GM23338 (cell line): ENCODE measurements at regions not wholly inside any gene's neighbourhood (a gene's known extent, or its start where the extent isn't known, plus 50 kb on each side); places are given as distances from the start of the nearest gene placed in this dataset.

Experiments used
- EZH2 ChIP-seq: fragments of 200-600 bp; sonication (generic); IDR thresholded peaks from one replicate; pipeline ENCODE4 v1.8.0; 2017; ENCODE audit warnings: antibody characterized with exemption, mild to moderate bottlenecking, low read depth; ENCODE audit not compliant: unreplicated experiment
- EZH2phosphoT487 ChIP-seq: fragments of 200-600 bp; sonication (generic); IDR thresholded peaks from one replicate; pipeline ENCODE4 v1.8.1; 2018; ENCODE audit warnings: antibody characterized with exemption; ENCODE audit not compliant: unreplicated experiment
- POLR2AphosphoS5 ChIP-seq: IDR thresholded peaks from 2 replicates; pipeline ENCODE4 v1.6.1; 2016; ENCODE audit warnings: antibody characterized with exemption, low read depth
- TF ChIP-seq, protein P1 (sequence below), 2 experiments: fragments of 200-600 bp in 1 of 2; sonication (generic) in 1 of 2; conservative IDR thresholded peaks; 2 replicates each; pipeline versions ENCODE4 v1.5.1 to v1.6.1; 2016 to 2017; ENCODE audit warnings: antibody characterized with exemption in 2 of 2, low read depth in 2 of 2, mild to moderate bottlenecking in 2 of 2, moderate library complexity in 1 of 2

DNA sequence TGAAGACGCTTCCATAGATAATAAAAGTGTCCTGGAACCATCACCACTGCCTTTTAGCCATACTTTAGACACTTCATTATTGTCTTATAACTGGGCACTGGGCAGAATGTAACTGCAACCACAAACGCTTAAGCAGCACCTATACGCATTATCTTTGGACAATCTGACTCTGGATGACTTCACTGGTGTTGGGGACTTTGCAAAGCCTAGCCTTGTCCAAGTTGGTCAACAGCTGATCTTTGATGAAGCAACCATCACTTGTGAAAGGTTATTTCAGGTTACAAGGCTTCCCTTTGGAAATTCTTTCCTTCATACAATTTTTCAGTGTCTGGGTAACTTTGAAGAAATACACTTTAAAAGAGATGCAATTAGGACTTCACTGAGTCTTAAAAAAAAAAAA, 77.8 kb upstream of the ZNF462 start:
- TF ChIP-seq EZH2 (no peak), EZH2phosphoT487 (no peak), POLR2AphosphoS5 (no peak)
- TF ChIP-seq, protein P1, sequence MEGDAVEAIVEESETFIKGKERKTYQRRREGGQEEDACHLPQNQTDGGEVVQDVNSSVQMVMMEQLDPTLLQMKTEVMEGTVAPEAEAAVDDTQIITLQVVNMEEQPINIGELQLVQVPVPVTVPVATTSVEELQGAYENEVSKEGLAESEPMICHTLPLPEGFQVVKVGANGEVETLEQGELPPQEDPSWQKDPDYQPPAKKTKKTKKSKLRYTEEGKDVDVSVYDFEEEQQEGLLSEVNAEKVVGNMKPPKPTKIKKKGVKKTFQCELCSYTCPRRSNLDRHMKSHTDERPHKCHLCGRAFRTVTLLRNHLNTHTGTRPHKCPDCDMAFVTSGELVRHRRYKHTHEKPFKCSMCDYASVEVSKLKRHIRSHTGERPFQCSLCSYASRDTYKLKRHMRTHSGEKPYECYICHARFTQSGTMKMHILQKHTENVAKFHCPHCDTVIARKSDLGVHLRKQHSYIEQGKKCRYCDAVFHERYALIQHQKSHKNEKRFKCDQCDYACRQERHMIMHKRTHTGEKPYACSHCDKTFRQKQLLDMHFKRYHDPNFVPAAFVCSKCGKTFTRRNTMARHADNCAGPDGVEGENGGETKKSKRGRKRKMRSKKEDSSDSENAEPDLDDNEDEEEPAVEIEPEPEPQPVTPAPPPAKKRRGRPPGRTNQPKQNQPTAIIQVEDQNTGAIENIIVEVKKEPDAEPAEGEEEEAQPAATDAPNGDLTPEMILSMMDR (conservative IDR thresholded peaks at IDR 0.05; ENCODE audit: low read depth in 2 of 2), result no peak
